ENCODE measurements at regions not wholly inside any gene's neighbourhood (a gene's known extent, or its start where the extent isn't known, plus 50 kb on each side); places are given as distances from the start of the nearest gene placed in this dataset.

DNA sequence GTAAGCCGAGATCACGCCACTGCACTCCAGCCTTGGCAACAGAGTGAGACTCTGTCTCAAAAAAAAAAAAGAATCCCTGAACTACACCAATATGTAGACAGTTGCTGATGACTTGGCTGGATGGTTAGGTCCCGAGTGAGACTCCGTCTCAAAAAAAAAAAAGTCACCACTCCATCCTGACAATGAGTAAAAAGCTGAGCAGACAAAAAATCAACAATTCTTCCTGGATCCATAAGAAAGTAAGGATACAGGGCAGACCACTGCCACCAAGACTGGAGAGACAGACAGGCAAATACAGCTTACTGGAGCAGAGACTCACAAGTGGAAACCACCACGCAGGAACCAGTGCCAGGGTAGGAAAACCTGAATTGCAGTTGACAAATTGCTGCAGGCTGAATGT is 67.1 kb upstream of the ERCC4 start:
- TF ChIP-seq, protein P1, sequence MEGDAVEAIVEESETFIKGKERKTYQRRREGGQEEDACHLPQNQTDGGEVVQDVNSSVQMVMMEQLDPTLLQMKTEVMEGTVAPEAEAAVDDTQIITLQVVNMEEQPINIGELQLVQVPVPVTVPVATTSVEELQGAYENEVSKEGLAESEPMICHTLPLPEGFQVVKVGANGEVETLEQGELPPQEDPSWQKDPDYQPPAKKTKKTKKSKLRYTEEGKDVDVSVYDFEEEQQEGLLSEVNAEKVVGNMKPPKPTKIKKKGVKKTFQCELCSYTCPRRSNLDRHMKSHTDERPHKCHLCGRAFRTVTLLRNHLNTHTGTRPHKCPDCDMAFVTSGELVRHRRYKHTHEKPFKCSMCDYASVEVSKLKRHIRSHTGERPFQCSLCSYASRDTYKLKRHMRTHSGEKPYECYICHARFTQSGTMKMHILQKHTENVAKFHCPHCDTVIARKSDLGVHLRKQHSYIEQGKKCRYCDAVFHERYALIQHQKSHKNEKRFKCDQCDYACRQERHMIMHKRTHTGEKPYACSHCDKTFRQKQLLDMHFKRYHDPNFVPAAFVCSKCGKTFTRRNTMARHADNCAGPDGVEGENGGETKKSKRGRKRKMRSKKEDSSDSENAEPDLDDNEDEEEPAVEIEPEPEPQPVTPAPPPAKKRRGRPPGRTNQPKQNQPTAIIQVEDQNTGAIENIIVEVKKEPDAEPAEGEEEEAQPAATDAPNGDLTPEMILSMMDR (IDR thresholded peaks at IDR 0.05; ENCODE audit: low read depth, low read length), result no peak
- TF ChIP-seq EZH2phosphoT487 (IDR thresholded peaks at IDR 0.05; ENCODE audit: low read depth), result no peak
- no peaks in the 10 kb centered on the region for H4K20me1 ChIP-seq (ENCODE audit: insufficient read depth, low read length)
- no peak overlapping the region for H3K4me2 ChIP-seq (ENCODE audit: low read length)
- no peak overlapping the region for H3K27ac ChIP-seq (ENCODE audit: low read length)
- no peak overlapping the region for H3K9ac ChIP-seq (ENCODE audit: low read length)
- no peaks in the 10 kb centered on the region for H3K79me2 ChIP-seq (ENCODE audit: low read length)
- H3K4me1 ChIP-seq (ENCODE audit: low read length), result no peaks in the 10 kb centered on the region
- H3K27me3 ChIP-seq (ENCODE audit: low read depth, low read length), result peaks cover 24% of the 10 kb centered on the region
- H3K9me3 ChIP-seq (ENCODE audit: insufficient read depth, low read length), result no peaks in the 10 kb centered on the region
- no peaks in the 10 kb centered on the region for H3K36me3 ChIP-seq (replicated peaks; ENCODE audit: low read depth, low read length)
- H3K4me3 ChIP-seq (ENCODE audit: low read length), result no peak overlapping the region
- H2AFZ ChIP-seq (ENCODE audit: low read depth, low read length), result no peak overlapping the region

DNA sequence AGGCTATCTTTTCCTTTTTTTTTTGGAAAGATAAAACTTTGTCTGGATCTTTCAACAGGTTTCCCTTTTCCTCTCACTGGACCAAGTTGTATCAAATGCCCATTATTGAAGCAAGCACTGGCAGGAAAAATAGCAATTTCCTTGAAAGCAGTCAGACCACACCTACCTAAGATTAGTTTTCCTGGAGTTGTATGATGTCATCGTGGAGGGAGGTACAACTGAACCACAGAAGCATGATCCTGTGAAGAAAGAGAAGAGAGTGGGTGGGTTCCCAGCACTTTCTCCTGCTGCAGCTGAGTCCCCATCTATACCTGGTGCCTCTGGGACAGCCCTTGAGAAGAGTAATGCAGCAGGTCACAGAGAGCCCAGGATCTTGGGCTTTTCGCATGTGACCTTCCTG is 63.6 kb upstream of the ERCC4 start:
- Histone ChIP-seq H3K9me3 (ENCODE audit: insufficient read depth, low read length) (no peaks in the 10 kb centered on the region), H2AFZ (ENCODE audit: low read depth, low read length) (no peak overlapping the region), H3K79me2 (ENCODE audit: low read length) (no peaks in the 10 kb centered on the region), H3K9ac (ENCODE audit: low read length) (no peak overlapping the region), H4K20me1 (ENCODE audit: insufficient read depth, low read length) (no peaks in the 10 kb centered on the region), H3K4me2 (ENCODE audit: low read length) (no peak overlapping the region), H3K36me3 (replicated peaks; ENCODE audit: low read depth, low read length) (no peaks in the 10 kb centered on the region), H3K27me3 (ENCODE audit: low read depth, low read length) (peaks cover 42% of the 10 kb centered on the region), H3K4me1 (ENCODE audit: low read length) (no peaks in the 10 kb centered on the region), H3K4me3 (ENCODE audit: low read length) (no peak overlapping the region), H3K27ac (ENCODE audit: low read length) (no peak overlapping the region)
- TF ChIP-seq, protein P1 (IDR thresholded peaks at IDR 0.05; ENCODE audit: low read depth, low read length), result no peak

DNA sequence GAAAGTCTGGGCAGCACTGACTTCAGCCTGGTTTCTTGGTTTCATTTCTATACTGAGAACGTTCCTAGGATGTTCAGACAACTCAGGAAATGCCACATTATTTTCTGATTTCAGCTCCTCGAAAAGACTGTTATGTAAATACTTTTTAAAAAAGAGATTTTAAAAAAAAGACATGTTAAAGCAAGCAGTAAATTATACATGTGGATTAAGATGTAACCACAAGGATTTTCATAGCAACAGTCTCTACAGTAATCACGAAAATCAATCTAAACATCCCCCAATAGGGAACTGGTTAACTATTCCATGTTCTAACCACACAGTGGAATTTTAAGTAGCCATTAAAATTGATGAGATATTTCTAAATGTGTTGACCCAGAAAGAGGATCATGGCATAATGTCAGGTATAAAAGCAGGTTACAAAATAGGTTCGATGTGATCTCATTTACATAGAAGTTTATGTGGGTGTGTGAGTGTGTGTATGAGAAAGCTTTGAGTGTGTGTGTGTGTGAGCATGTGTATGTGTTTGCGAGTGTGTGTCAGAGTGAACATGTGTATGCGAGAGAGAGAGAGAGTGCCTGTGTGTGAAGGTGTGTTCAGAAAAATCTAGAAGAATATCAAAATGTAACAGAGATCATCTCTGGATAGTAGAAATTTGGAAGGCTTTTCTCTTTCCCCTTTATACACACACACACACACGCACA is 63.0 kb upstream of the ERCC4 start:
- no peaks in the 10 kb centered on the region for H3K36me3 ChIP-seq (replicated peaks; ENCODE audit: low read depth, low read length)
- H3K27me3 ChIP-seq (ENCODE audit: low read depth, low read length), result peaks cover 42% of the 10 kb centered on the region
- H4K20me1 ChIP-seq (ENCODE audit: insufficient read depth, low read length), result no peaks in the 10 kb centered on the region
- H3K9ac ChIP-seq (ENCODE audit: low read length), result no peak overlapping the region
- no peak for TF ChIP-seq EZH2phosphoT487 (IDR thresholded peaks at IDR 0.05; ENCODE audit: low read depth)
- TF ChIP-seq, protein P1 (IDR thresholded peaks at IDR 0.05; ENCODE audit: low read depth, low read length), result no peak
- H3K4me2 ChIP-seq (ENCODE audit: low read length), result no peak overlapping the region
- no peaks in the 10 kb centered on the region for H3K9me3 ChIP-seq (ENCODE audit: insufficient read depth, low read length)
- H3K4me3 ChIP-seq (ENCODE audit: low read length), result no peak overlapping the region
- H2AFZ ChIP-seq (ENCODE audit: low read depth, low read length), result no peak overlapping the region
- no peak overlapping the region for H3K27ac ChIP-seq (ENCODE audit: low read length)
- H3K79me2 ChIP-seq (ENCODE audit: low read length), result no peaks in the 10 kb centered on the region
- H3K4me1 ChIP-seq (ENCODE audit: low read length), result no peaks in the 10 kb centered on the region

DNA sequence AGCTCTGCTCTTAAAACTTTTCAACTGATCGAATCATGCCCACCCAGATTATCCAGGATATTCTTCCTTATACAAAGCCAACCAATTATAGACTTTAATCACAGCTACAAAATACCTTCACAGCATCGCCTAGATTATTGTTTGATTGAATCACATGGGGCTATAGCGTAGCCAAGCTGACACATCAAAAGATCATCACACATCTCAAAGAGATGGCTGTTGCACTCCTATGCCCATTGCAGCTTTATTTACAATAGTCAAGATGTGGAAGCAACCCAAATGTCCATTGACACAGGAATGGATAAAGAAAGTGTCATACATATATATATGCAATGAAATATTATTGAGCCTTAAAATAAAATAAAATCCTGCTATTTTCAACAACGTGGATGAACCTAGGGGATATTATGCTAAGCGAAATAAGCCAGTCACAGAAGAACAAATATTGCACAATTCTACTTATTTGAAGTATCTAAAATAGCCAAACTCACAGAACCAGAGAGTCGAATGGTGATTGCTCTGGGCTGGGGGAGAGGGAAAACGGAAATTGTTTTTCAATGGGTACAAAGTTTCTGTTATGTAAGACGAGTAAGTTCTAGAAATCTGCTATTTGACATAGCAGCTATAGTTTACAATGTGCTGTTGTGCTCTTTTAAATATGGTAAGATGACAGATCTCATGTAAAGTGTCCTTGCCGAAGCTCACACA is 60.9 kb upstream of the ERCC4 start:
- Histone ChIP-seq H3K79me2 (ENCODE audit: low read length) (no peaks in the 10 kb centered on the region), H3K4me2 (ENCODE audit: low read length) (no peak overlapping the region), H3K4me3 (ENCODE audit: low read length) (no peak overlapping the region), H3K4me1 (ENCODE audit: low read length) (no peaks in the 10 kb centered on the region), H2AFZ (ENCODE audit: low read depth, low read length) (no peak overlapping the region), H3K36me3 (replicated peaks; ENCODE audit: low read depth, low read length) (no peaks in the 10 kb centered on the region), H3K9me3 (ENCODE audit: insufficient read depth, low read length) (0 out of 2 replicates have a peak, but pooled peaks cover 8% of the 10 kb centered on the region), H4K20me1 (ENCODE audit: insufficient read depth, low read length) (no peaks in the 10 kb centered on the region), H3K27me3 (ENCODE audit: low read depth, low read length) (peaks cover 42% of the 10 kb centered on the region), H3K9ac (ENCODE audit: low read length) (no peak overlapping the region), H3K27ac (ENCODE audit: low read length) (no peak overlapping the region)
- TF ChIP-seq, protein P1 (IDR thresholded peaks at IDR 0.05; ENCODE audit: low read depth, low read length), result no peak
- no peak for TF ChIP-seq EZH2phosphoT487 (IDR thresholded peaks at IDR 0.05; ENCODE audit: low read depth)

Data from OCI-LY3 (cell line).